Spleen (tissue), 11 donors: ENCODE measurements at regions not wholly inside any gene's neighbourhood (a gene's known extent, or its start where the extent isn't known, plus 50 kb on each side); places are given as distances from the start of the nearest gene placed in this dataset.

Experiments
- DNase-seq: peaks from one replicate; pipeline ENCODE4 v3.0.0-alpha.2; 2020
- H3K27ac ChIP-seq, 8 donors: fragments of 200-600 bp; sonication (generic) in 7 of 8; 1 replicate in 4 of 8; 2 replicates in 4 of 8; pipeline versions ENCODE4 v1.5.0 to v1.8.0; 2016 to 2021; ENCODE audit warnings: inconsistent platforms in 4 of 8, mild to moderate bottlenecking in 4 of 8, moderate library complexity in 1 of 8
- H3K27me3 ChIP-seq, 7 donors: fragments of 200-600 bp; sonication (generic) in 6 of 7; replicated peaks in 1 of 7; 1 replicate in 4 of 7; 2 replicates in 3 of 7; pipeline versions ENCODE4 v1.5.0 to v1.8.0; 2016 to 2021; ENCODE audit warnings: inconsistent platforms in 3 of 7, mild to moderate bottlenecking in 1 of 7
- H3K36me3 ChIP-seq, 6 donors: fragments of 200-600 bp; sonication (generic) in 5 of 6; 1 replicate in 4 of 6; 2 replicates in 2 of 6; pipeline versions ENCODE4 v1.5.0 to v1.8.0; 2016 to 2021; ENCODE audit warnings: inconsistent platforms in 2 of 6
- H3K4me1 ChIP-seq, 6 donors: fragments of 200-600 bp; sonication (generic) in 5 of 6; 1 replicate in 3 of 6; 2 replicates in 3 of 6; pipeline versions ENCODE4 v1.5.0 to v1.8.0; 2016 to 2021; ENCODE audit warnings: inconsistent platforms in 3 of 6
- H3K4me3 ChIP-seq, 8 donors: fragments of 200-600 bp; sonication (generic) in 7 of 8; 1 replicate in 4 of 8; 2 replicates in 4 of 8; pipeline versions ENCODE4 v1.5.0 to v1.8.0; 2016 to 2021; ENCODE audit warnings: inconsistent platforms in 4 of 8, mild to moderate bottlenecking in 4 of 8, moderate library complexity in 2 of 8
- H3K9me3 ChIP-seq, 8 donors: fragments of 200-600 bp; sonication (generic) in 7 of 8; 1 replicate in 4 of 8; 2 replicates in 4 of 8; pipeline versions ENCODE4 v1.5.0 to v1.8.0; 2016 to 2021; ENCODE audit warnings: inconsistent platforms in 4 of 8
- POLR2A ChIP-seq, 3 donors: fragments of 450-650 bp; IDR thresholded peaks; one replicate each; pipeline ENCODE4 v1.5.1; 2017; ENCODE audit warnings: antibody characterized with exemption in 3 of 3, mild to moderate bottlenecking in 1 of 3
- POLR2AphosphoS5 ChIP-seq, 3 donors: sonication (generic); formaldehyde crosslinking; IDR thresholded peaks; one replicate each; pipeline ENCODE4 v1.5.1; 2017; ENCODE audit warnings: antibody characterized with exemption in 3 of 3
- WGBS, 5 donors: extraction: QIAGEN DNeasy Blood & Tissue Kit in 3 of 5; methylation state at CpG; one replicate each; pipeline versions ENCODE4 v1.1.5 to v1.1.7; 2013 to 2018; 5-methylcytosine and 5-hydroxymethylcytosine counted together
- intact Hi-C: fragments of 100-400 bp; cut with DNase I; formaldehyde crosslinking; loops from one replicate; pipeline ENCODE4 v1.15.0; 2023; ENCODE audit warnings: low total_unique reads
- TF ChIP-seq, protein P1 (sequence below), 11 experiments: fragments of 200-600 bp in 7 of 11; fragments of 450-650 bp in 4 of 11; sonication (generic) in 4 of 11; IDR thresholded peaks in 8 of 11; conservative IDR thresholded peaks in 3 of 11; 1 replicate in 7 of 11; 2 replicates in 4 of 11; pipeline versions ENCODE4 v1.4.0 to v1.8.0; 2016 to 2021; ENCODE audit warnings: antibody characterized with exemption in 11 of 11, inconsistent platforms in 4 of 11, mild to moderate bottlenecking in 1 of 11
- donor health status: healthy with polysubstance abuse.
- donor health status: DM: no; HTN: no; CAD: no; lungs with moderate emphysema.
- donor health status: DM: no; HTN: no; CAD: no.
- donor health status: Bipolar disorder and iron deficiency.
- donor health status: healthy.
- donor health status: DM: no; HTN: no; CAD: no.
- donor health status: DM: yes; HTN: yes; CAD: no.

- H3K4me1 ChIP-seq: no peaks in the 10 kb centered on the region
- TF ChIP-seq POLR2A (IDR thresholded peaks at IDR 0.05) (no peak), POLR2AphosphoS5 (IDR thresholded peaks at IDR 0.05) (no peak)
- TF ChIP-seq, protein P1, sequence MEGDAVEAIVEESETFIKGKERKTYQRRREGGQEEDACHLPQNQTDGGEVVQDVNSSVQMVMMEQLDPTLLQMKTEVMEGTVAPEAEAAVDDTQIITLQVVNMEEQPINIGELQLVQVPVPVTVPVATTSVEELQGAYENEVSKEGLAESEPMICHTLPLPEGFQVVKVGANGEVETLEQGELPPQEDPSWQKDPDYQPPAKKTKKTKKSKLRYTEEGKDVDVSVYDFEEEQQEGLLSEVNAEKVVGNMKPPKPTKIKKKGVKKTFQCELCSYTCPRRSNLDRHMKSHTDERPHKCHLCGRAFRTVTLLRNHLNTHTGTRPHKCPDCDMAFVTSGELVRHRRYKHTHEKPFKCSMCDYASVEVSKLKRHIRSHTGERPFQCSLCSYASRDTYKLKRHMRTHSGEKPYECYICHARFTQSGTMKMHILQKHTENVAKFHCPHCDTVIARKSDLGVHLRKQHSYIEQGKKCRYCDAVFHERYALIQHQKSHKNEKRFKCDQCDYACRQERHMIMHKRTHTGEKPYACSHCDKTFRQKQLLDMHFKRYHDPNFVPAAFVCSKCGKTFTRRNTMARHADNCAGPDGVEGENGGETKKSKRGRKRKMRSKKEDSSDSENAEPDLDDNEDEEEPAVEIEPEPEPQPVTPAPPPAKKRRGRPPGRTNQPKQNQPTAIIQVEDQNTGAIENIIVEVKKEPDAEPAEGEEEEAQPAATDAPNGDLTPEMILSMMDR (IDR thresholded peaks at IDR 0.05 in 8 of 11, conservative IDR thresholded peaks at IDR 0.05 in 3 of 11): no peak
- no peak overlapping the region for H3K27ac ChIP-seq
- peaks cover 0 to 2% (median 0%) of the 10 kb centered on the region in 7 donors for H3K27me3 ChIP-seq
- DNase-seq: no peak
- H3K36me3 ChIP-seq: no peaks in the 10 kb centered on the region
- 55 to 82% (median 58%) methylated on average over 2 of the region's 2 CpGs for WGBS, 5 donors
- no peak overlapping the region for H3K4me3 ChIP-seq
- intact Hi-C loops: no loop called here
- H3K9me3 ChIP-seq: peaks cover 0 to 15% (median 0%) of the 10 kb centered on the region in 8 donors
Measured at GRCh38 chr19:31545777-31546176, 196.5 kb upstream of the TSHZ3 start.

DNA sequence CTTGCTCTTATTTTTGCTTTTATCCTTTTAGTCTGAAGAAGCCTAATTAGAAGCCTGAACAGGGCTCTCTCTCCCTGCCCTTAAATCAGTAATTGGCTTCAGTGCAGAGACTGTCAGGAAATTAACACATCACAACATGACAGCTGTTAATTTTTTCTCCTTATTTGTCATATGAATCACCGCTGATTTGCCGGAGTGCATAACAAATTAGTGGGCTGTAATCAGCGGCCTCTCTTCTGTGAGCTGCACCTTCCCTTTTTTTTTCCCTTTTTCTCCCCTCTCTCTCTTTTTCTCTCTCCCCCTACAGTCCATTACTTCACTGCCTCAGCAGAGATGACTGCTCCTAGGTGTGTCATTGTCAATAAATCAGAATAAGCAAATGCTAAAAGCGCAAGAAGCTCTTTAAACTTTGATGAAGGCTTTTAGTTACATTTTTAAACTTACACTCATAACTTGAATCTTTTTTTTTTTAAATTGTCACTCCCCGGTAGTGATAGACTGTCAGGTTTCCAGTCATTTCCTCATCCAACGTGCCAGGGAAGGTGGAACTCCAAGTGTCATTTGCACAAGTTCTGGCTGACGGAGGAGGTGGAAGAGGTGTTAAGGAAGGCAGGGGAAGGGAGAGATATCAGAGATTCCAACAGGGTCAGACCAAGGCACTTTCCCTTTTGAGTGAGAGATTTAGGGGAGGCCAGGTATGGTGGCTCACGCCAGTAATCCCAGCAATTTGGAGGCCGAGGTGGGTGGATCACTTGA lies 197.1 kb upstream of the TSHZ3 start:
- Histone ChIP-seq H3K27ac (no peak overlapping the region), H3K27me3 (peaks cover 0 to 2% (median 0%) of the 10 kb centered on the region in 7 donors), H3K9me3 (peaks cover 0 to 11% (median 0%) of the 10 kb centered on the region in 8 donors), H3K36me3 (no peaks in the 10 kb centered on the region), H3K4me1 (no peaks in the 10 kb centered on the region), H3K4me3 (no peak overlapping the region)
- DNase-seq: no peak
- intact Hi-C loops: no loop called here
- TF ChIP-seq POLR2A (IDR thresholded peaks at IDR 0.05) (no peak), POLR2AphosphoS5 (IDR thresholded peaks at IDR 0.05) (no peak)
- TF ChIP-seq, protein P1 (IDR thresholded peaks at IDR 0.05 in 8 of 11, conservative IDR thresholded peaks at IDR 0.05 in 3 of 11): no peak
- 73 to 84% (median 76%) methylated on average over 9 of the region's 9 CpGs for WGBS, 5 donors

DNA sequence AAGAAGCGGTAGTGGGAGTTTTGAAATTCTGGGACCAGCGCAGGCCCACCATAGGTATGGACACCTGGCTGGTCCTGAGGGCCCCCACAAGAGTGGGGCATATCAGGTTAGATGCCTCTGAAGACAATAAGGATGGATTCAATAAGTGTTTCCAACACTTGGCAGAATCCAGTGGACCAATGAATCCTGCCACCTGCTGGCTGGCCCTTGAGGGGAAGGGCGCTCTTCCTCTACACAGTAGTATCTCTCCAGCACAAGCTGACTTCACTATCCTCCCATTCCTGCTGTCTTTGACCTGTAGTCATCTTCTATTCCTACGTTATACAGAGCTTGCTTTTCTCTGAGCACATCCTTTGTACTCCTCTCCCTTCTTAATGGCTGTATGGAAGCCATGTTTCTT lies 199.7 kb upstream of the TSHZ3 start:
- intact Hi-C loops: no loop called here
- DNase-seq: no peak
- Histone ChIP-seq H3K36me3 (no peaks in the 10 kb centered on the region), H3K9me3 (peaks cover 0 to 5% (median 0%) of the 10 kb centered on the region in 8 donors), H3K4me1 (no peaks in the 10 kb centered on the region), H3K27ac (no peak overlapping the region), H3K4me3 (no peak overlapping the region), H3K27me3 (no peaks in the 10 kb centered on the region)
- 72 to 85% (median 78%) methylated on average over 4 of the region's 4 CpGs for WGBS, 5 donors
- TF ChIP-seq POLR2AphosphoS5 (IDR thresholded peaks at IDR 0.05): no peak
- TF ChIP-seq, protein P1 (IDR thresholded peaks at IDR 0.05 in 8 of 11, conservative IDR thresholded peaks at IDR 0.05 in 3 of 11): peak in 8 of 11 experiments; percentile 21 to 55 (median 40)

DNA sequence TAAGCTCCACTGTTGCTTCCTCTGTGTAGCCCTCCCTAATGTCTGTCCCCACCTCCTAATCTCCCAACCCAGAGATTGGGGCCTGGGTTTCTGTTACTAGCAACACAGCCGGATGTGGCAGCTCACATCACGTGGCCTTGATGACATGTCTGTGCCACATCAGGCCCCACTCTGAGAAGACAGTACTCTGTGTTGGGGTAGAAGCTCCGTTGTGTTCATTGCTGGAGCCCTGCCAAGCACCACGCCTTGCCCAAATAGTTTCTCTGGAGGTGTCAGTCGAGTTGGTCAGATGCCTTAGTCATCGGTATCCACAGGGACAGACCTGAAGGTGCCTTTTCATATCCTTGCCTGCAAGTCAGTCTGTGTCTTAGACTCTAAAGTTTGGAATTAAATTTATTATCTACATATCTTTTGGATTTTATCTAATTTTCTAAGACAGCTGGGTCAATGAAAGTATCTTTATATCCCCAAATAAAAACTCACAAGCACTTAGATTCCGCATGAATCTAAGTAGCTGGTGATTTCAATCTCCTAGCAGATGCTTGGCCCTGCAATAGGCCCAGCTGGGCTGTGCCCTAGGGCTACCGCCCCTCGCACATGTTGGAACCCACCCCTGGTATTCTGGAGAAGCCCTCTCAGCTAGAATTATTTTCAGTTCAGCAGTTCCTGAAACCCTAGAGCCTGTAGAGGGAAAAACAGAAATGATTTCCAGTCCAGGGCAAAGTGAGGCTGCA lies 204.0 kb upstream of the TSHZ3 start:
- H3K27me3 ChIP-seq: no peaks in the 10 kb centered on the region
- WGBS, 5 donors: 83 to 92% (median 87%) methylated on average over 9 of the region's 9 CpGs
- H3K9me3 ChIP-seq: peaks cover 0 to 4% (median 0%) of the 10 kb centered on the region in 8 donors
- no peak overlapping the region for H3K4me3 ChIP-seq
- TF ChIP-seq POLR2AphosphoS5 (IDR thresholded peaks at IDR 0.05): no peak
- no peak for TF ChIP-seq POLR2A (IDR thresholded peaks at IDR 0.05)
- TF ChIP-seq, protein P1 (IDR thresholded peaks at IDR 0.05 in 8 of 11, conservative IDR thresholded peaks at IDR 0.05 in 3 of 11): no peak
- no peaks in the 10 kb centered on the region for H3K36me3 ChIP-seq
- H3K27ac ChIP-seq: no peak overlapping the region
- H3K4me1 ChIP-seq: no peaks in the 10 kb centered on the region
- DNase-seq: no peak
- intact Hi-C loops: no loop called here
